ENCODE measurements at regions not wholly inside any gene's neighbourhood (a gene's known extent, or its start where the extent isn't known, plus 50 kb on each side); places are given as distances from the start of the nearest gene placed in this dataset.

DNA sequence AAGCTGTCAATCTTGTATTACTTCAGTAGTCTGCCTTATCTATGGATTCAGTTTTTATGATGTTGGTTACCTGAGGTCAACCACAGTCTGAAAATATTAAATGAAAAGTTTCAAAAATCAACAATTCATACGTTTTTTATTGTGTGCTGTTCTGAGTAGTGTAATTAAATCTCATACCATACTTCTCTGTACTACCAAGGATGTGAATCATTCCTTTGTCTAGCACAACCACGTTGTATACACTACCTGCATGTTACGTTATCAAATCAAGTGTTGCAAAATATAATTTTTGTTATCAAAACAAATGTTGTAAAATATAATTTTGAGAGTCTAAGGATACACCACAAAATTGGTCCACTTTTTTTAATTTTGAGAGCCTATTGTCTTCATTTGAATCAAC, 590.2 kb upstream of the SETBP1 start:
- DNase-seq: no peak
- Histone ChIP-seq H3K36me3 (no peaks in the 10 kb centered on the region), H3K27ac (no peak overlapping the region), H3K4me3 (no peak overlapping the region), H3K9me3 (no peaks in the 10 kb centered on the region), H3K4me1 (no peaks in the 10 kb centered on the region), H3K9ac (ENCODE audit: low read depth in 2 of 2, low read length in 2 of 2) (no peak overlapping the region), H3K27me3 (no peaks in the 10 kb centered on the region)
- intact Hi-C loops (cut with DNase I): no loop called here
- TF ChIP-seq, protein P1, sequence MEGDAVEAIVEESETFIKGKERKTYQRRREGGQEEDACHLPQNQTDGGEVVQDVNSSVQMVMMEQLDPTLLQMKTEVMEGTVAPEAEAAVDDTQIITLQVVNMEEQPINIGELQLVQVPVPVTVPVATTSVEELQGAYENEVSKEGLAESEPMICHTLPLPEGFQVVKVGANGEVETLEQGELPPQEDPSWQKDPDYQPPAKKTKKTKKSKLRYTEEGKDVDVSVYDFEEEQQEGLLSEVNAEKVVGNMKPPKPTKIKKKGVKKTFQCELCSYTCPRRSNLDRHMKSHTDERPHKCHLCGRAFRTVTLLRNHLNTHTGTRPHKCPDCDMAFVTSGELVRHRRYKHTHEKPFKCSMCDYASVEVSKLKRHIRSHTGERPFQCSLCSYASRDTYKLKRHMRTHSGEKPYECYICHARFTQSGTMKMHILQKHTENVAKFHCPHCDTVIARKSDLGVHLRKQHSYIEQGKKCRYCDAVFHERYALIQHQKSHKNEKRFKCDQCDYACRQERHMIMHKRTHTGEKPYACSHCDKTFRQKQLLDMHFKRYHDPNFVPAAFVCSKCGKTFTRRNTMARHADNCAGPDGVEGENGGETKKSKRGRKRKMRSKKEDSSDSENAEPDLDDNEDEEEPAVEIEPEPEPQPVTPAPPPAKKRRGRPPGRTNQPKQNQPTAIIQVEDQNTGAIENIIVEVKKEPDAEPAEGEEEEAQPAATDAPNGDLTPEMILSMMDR (IDR thresholded peaks at IDR 0.05): no peak

DNA sequence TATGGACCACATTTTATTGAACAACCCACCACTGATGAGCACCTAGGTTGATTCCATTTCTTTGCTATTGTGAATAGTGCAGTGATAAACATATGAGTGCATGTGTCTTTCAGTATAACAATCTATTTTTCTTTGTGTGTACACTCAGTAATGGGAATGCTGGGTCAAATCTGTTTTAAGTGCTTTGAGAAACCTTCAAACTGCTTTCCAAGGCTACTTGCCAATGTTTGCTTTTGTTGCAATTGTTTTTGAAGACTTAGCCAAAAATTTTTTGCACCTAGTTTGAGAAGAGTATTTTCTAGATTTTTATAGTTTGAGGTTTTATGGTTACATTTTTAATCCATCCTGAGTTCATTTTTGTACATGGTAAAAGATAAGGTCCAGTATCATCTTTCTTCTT, 587.4 kb upstream of the SETBP1 start:
- H3K9me3 ChIP-seq: no peaks in the 10 kb centered on the region
- no peak overlapping the region for H3K4me3 ChIP-seq
- TF ChIP-seq, protein P1 (IDR thresholded peaks at IDR 0.05): no peak
- intact Hi-C loops (cut with DNase I): no loop called here
- no peaks in the 10 kb centered on the region for H3K4me1 ChIP-seq
- no peak overlapping the region for H3K9ac ChIP-seq (ENCODE audit: low read depth in 2 of 2, low read length in 2 of 2)
- no peaks in the 10 kb centered on the region for H3K36me3 ChIP-seq
- H3K27ac ChIP-seq: no peak overlapping the region
- no peak for DNase-seq
- no peaks in the 10 kb centered on the region for H3K27me3 ChIP-seq

DNA sequence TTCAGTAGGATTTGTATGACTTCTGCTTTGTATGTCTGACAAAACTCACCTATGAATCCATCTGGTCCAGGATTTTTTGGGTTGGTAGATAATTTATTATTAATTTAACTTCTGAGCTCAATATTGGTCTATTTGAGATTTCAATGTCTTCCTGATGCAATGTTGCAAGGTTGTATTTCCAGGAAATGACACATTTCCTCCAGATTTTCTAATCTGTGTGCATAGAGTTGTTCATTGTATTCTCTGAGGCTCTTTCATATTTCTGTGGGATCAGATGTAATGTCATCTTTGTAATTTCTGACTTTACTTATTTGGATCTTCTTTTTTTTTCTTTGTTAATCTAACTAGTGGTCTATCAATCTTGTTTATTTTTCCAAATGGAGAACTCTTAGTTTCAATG, 584.7 kb upstream of the SETBP1 start:
- Histone ChIP-seq H3K9me3 (no peaks in the 10 kb centered on the region), H3K4me3 (no peak overlapping the region)
- intact Hi-C loops (cut with DNase I): no loop called here

DNA sequence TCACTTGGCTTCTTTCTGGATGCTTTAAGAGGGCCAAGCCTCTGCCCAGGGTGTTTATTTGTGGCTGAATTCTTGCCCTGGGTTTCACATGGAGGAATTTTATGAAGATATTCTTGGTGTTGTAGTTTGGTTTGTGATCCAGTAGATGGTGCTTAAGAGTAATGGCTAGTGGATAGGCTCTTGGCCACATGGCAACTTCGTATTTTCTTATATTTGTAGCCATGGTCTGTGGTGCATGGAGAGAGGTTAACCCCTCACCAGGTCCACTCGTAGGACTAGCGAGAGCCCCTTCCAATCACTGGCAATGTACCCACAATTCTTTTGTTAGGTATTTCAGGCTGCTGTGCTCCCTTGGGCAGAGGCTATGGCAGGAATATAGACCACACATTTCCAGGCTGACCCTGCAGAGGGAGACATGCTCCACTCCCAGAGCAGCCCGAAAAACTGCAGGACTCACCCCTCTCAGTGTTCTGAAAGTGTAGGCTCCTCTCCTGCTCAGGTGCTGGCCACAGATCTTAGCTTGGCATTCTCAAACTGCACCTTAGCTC, 582.1 kb upstream of the SETBP1 start:
- TF ChIP-seq, protein P1 (IDR thresholded peaks at IDR 0.05): peak; percentile 34
- no peaks in the 10 kb centered on the region for H3K4me1 ChIP-seq
- intact Hi-C loops (cut with DNase I): no loop called here
- no peaks in the 10 kb centered on the region for H3K9me3 ChIP-seq
- no peak overlapping the region for H3K27ac ChIP-seq
- H3K4me3 ChIP-seq: no peak overlapping the region
- no peak overlapping the region for H3K9ac ChIP-seq (ENCODE audit: low read depth in 2 of 2, low read length in 2 of 2)
- DNase-seq: no peak
- no peaks in the 10 kb centered on the region for H3K36me3 ChIP-seq
- H3K27me3 ChIP-seq: no peaks in the 10 kb centered on the region

More for the DNA sequence above, 584.7 kb upstream of the SETBP1 start:
- TF ChIP-seq, protein P1 (IDR thresholded peaks at IDR 0.05): no peak
- Histone ChIP-seq H3K9ac (ENCODE audit: low read depth in 2 of 2, low read length in 2 of 2) (no peak overlapping the region), H3K4me1 (no peaks in the 10 kb centered on the region), H3K27ac (no peak overlapping the region), H3K27me3 (no peaks in the 10 kb centered on the region), H3K36me3 (no peaks in the 10 kb centered on the region)
- DNase-seq: no peak

DNA sequence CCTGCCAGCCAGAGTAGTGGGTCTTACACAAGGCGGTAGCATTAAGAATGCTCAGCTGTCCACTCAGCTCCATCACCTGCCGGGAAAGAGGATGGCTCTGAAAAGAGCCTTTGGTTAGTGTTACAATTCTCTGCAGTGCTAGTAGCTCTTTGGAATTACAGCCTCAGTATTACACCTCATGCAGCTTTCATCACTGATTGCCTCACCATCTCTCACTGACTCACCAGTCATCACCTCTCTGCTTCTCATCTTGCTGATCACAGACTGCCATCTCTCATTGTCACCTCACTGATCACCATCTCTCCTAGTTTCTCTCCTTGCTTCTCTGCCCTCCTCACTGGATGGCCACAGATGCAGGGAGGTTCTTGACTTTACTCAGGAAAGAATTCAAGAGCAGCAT, 573.5 kb upstream of the SETBP1 start:
- intact Hi-C loops (cut with DNase I): no loop called here
- Histone ChIP-seq H3K9me3 (no peaks in the 10 kb centered on the region), H3K4me1 (no peaks in the 10 kb centered on the region), H3K27ac (no peak overlapping the region), H3K9ac (ENCODE audit: low read depth in 2 of 2, low read length in 2 of 2) (no peak overlapping the region), H3K36me3 (no peaks in the 10 kb centered on the region), H3K4me3 (no peak overlapping the region), H3K27me3 (no peaks in the 10 kb centered on the region)
- DNase-seq: no peak
- TF ChIP-seq, protein P1 (IDR thresholded peaks at IDR 0.05): no peak
